Endothelial cell (in vitro differentiated cells): ENCODE measurements at regions not wholly inside any gene's neighbourhood (a gene's known extent, or its start where the extent isn't known, plus 50 kb on each side); places are given as distances from the start of the nearest gene placed in this dataset.

Experiments
- DNase-seq: peaks from one replicate; pipeline ENCODE4 v3.0.0; 2021; ENCODE audit warnings: low spot score
- H3K27ac Mint-ChIP-seq: one replicate; pipeline ENCODE4 v1.8.0; 2021; ENCODE audit warnings: mixed read lengths, inconsistent platforms; ENCODE audit not compliant: unreplicated experiment
- H3K27me3 Mint-ChIP-seq: one replicate; pipeline ENCODE4 v1.8.0; 2021; ENCODE audit warnings: mild to moderate bottlenecking, moderate library complexity, mixed read lengths, inconsistent platforms; ENCODE audit not compliant: unreplicated experiment
- H3K36me3 Mint-ChIP-seq: one replicate; pipeline ENCODE4 v1.8.0; 2021; ENCODE audit warnings: mild to moderate bottlenecking, low read depth, mixed read lengths, inconsistent platforms; ENCODE audit not compliant: unreplicated experiment
- H3K4me1 Mint-ChIP-seq: one replicate; pipeline ENCODE4 v1.8.0; 2021; ENCODE audit warnings: mild to moderate bottlenecking, mixed read lengths, inconsistent platforms; ENCODE audit not compliant: unreplicated experiment
- H3K4me3 Mint-ChIP-seq: one replicate; pipeline ENCODE4 v1.8.0; 2021; ENCODE audit warnings: mild to moderate bottlenecking, mixed read lengths, inconsistent platforms; ENCODE audit not compliant: unreplicated experiment
- H3K9me3 Mint-ChIP-seq: one replicate; pipeline ENCODE4 v1.8.0; 2021; ENCODE audit warnings: mixed read lengths, inconsistent platforms; ENCODE audit not compliant: unreplicated experiment
- TF ChIP-seq, protein P1 (sequence below): fragments of 200-600 bp; sonication (generic); IDR thresholded peaks from one replicate; pipeline ENCODE4 v1.5.0; 2021; ENCODE audit warnings: antibody characterized with exemption; ENCODE audit not compliant: unreplicated experiment

GRCh38 chr15:39445931-39446330 lies 134.9 kb upstream of the THBS1 start:
- Mint-ChIP-seq H3K36me3 (no peaks in the 10 kb centered on the region), H3K4me3 (no peak overlapping the region), H3K9me3 (no peaks in the 10 kb centered on the region), H3K4me1 (no peaks in the 10 kb centered on the region), H3K27me3 (no peaks in the 10 kb centered on the region), H3K27ac (no peak overlapping the region)
- no peak for DNase-seq
- TF ChIP-seq, protein P1, sequence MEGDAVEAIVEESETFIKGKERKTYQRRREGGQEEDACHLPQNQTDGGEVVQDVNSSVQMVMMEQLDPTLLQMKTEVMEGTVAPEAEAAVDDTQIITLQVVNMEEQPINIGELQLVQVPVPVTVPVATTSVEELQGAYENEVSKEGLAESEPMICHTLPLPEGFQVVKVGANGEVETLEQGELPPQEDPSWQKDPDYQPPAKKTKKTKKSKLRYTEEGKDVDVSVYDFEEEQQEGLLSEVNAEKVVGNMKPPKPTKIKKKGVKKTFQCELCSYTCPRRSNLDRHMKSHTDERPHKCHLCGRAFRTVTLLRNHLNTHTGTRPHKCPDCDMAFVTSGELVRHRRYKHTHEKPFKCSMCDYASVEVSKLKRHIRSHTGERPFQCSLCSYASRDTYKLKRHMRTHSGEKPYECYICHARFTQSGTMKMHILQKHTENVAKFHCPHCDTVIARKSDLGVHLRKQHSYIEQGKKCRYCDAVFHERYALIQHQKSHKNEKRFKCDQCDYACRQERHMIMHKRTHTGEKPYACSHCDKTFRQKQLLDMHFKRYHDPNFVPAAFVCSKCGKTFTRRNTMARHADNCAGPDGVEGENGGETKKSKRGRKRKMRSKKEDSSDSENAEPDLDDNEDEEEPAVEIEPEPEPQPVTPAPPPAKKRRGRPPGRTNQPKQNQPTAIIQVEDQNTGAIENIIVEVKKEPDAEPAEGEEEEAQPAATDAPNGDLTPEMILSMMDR = no peak

GRCh38 chr15:39447346-39447745 lies 133.5 kb upstream of the THBS1 start:
- TF ChIP-seq, protein P1 = no peak
- no peak overlapping the region for H3K27ac Mint-ChIP-seq
- H3K4me3 Mint-ChIP-seq = no peak overlapping the region
- H3K36me3 Mint-ChIP-seq = no peaks in the 10 kb centered on the region
- DNase-seq = no peak
- H3K9me3 Mint-ChIP-seq = no peaks in the 10 kb centered on the region
- H3K27me3 Mint-ChIP-seq = no peaks in the 10 kb centered on the region
- no peaks in the 10 kb centered on the region for H3K4me1 Mint-ChIP-seq

DNA sequence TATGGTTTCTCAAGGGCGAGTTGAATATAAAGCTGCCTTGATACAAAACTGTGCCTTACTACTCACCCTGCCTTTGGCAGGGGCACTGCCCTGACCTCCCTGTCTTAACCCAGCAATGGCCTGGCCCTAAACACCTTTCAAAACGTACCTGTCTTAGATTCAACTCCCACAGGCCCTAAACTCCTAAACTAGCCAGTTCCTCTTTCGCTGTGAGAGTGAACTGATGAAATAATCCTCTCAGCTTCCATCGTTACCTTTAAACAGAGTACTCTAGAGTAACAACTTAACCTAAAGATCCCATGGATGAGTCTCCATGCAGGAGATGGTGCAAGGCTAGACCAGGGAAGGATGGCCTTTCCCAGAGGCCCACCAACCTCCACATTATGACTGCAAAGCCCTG lies 133.0 kb upstream of the THBS1 start:
- Mint-ChIP-seq H3K9me3 (no peaks in the 10 kb centered on the region), H3K4me3 (no peak overlapping the region), H3K4me1 (no peaks in the 10 kb centered on the region), H3K27ac (no peak overlapping the region), H3K27me3 (no peaks in the 10 kb centered on the region), H3K36me3 (no peaks in the 10 kb centered on the region)
- no peak for DNase-seq
- TF ChIP-seq, protein P1 = no peak

GRCh38 chr15:39448409-39448808 lies 132.5 kb upstream of the THBS1 start:
- TF ChIP-seq, protein P1 = no peak

DNA sequence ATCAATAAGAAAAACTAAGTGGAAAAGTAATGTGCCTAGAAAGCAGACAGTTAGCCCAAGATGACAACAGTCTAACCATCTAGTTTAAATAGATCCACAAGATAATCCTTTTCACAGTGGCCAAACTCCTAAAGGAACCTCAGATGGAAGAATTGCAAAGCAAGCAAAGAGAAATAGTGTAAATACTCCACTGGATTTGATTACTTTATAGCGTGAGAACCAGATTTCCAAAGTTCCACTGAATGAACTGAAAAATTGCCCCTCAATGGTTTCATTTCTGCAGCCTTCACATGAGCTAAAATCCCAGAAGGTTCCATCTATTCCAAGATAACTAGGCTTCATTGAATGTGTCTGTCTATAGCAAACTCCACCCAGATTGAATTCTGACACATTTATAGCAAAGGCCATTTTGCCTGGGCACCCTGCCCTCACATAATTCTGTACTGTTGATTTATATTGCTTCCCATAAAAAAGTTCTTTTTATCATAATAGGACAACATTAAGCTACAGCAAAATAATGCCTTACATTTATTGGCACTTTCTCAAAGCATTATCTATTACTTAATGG lies 129.7 kb upstream of the THBS1 start:
- peaks cover 2% of the 10 kb centered on the region for H3K27me3 Mint-ChIP-seq
- H3K36me3 Mint-ChIP-seq = no peaks in the 10 kb centered on the region
- H3K27ac Mint-ChIP-seq = no peak overlapping the region
- no peaks in the 10 kb centered on the region for H3K9me3 Mint-ChIP-seq
- TF ChIP-seq, protein P1 = no peak
- DNase-seq = no peak
- no peak overlapping the region for H3K4me3 Mint-ChIP-seq
- H3K4me1 Mint-ChIP-seq = no peaks in the 10 kb centered on the region

More at GRCh38 chr15:39448409-39448808, 132.5 kb upstream of the THBS1 start:
- Mint-ChIP-seq H3K4me1 (no peaks in the 10 kb centered on the region), H3K27ac (no peak overlapping the region), H3K9me3 (no peaks in the 10 kb centered on the region), H3K4me3 (no peak overlapping the region), H3K27me3 (peaks cover 2% of the 10 kb centered on the region), H3K36me3 (no peaks in the 10 kb centered on the region)
- no peak for DNase-seq
